ENCODE measurements at regions not wholly inside any gene's neighbourhood (a gene's known extent, or its start where the extent isn't known, plus 50 kb on each side); places are given as distances from the start of the nearest gene placed in this dataset.

GRCh38 chr16:72558501-72558900, 386.5 kb upstream of the PMFBP1 start:
- no peaks in the 10 kb centered on the region for H3K36me3 Mint-ChIP-seq

GRCh38 chr16:72554935-72555334, 383.0 kb upstream of the PMFBP1 start:
- H3K4me3 Mint-ChIP-seq, result no peak overlapping the region
- H3K36me3 Mint-ChIP-seq, result peaks cover 4% of the 10 kb centered on the region
- no peaks in the 10 kb centered on the region for H3K4me1 Mint-ChIP-seq

More at GRCh38 chr16:72558501-72558900, 386.5 kb upstream of the PMFBP1 start:
- H3K4me3 Mint-ChIP-seq, result no peak overlapping the region
- H3K9me3 Mint-ChIP-seq, result no peaks in the 10 kb centered on the region
- no peak overlapping the region for H3K27ac Mint-ChIP-seq
- no peaks in the 10 kb centered on the region for H3K27me3 Mint-ChIP-seq
- POLR2A ChIA-PET, result no interaction called here
- H3K4me1 Mint-ChIP-seq, result no peaks in the 10 kb centered on the region
- DNase-seq (no peak), ATAC-seq (ENCODE audit: low read depth) (no peak)

GRCh38 chr16:72552654-72553053, 380.7 kb upstream of the PMFBP1 start:
- ATAC-seq (ENCODE audit: low read depth) (no peak), DNase-seq (no peak)
- Mint-ChIP-seq H3K27ac (no peak overlapping the region), H3K27me3 (no peaks in the 10 kb centered on the region), H3K9me3 (peaks cover 3% of the 10 kb centered on the region), H3K4me1 (no peaks in the 10 kb centered on the region), H3K36me3 (peaks cover 13% of the 10 kb centered on the region), H3K4me3 (no peak overlapping the region)
- POLR2A ChIA-PET, result no interaction called here

More at GRCh38 chr16:72554935-72555334, 383.0 kb upstream of the PMFBP1 start:
- POLR2A ChIA-PET, result no interaction called here
- DNase-seq (no peak), ATAC-seq (ENCODE audit: low read depth) (no peak)
- no peaks in the 10 kb centered on the region for H3K9me3 Mint-ChIP-seq
- no peak overlapping the region for H3K27ac Mint-ChIP-seq
- H3K27me3 Mint-ChIP-seq, result no peaks in the 10 kb centered on the region

- peaks cover 15% of the 10 kb centered on the region for H3K36me3 Mint-ChIP-seq
- H3K9me3 Mint-ChIP-seq, result peaks cover 4% of the 10 kb centered on the region
- no peaks in the 10 kb centered on the region for H3K4me1 Mint-ChIP-seq
- H3K27ac Mint-ChIP-seq, result no peak overlapping the region
- H3K27me3 Mint-ChIP-seq, result no peaks in the 10 kb centered on the region
- POLR2A ChIA-PET, result no interaction called here
- ATAC-seq (ENCODE audit: low read depth) (no peak), DNase-seq (no peak)
- H3K4me3 Mint-ChIP-seq, result no peak overlapping the region
Measured at GRCh38 chr16:72551649-72552048, 379.7 kb upstream of the PMFBP1 start.

GRCh38 chr16:72549878-72550277, 377.9 kb upstream of the PMFBP1 start:
- no peak for ATAC-seq (ENCODE audit: low read depth)
- H3K27me3 Mint-ChIP-seq, result no peaks in the 10 kb centered on the region
- POLR2A ChIA-PET, result no interaction called here
- peaks cover 20% of the 10 kb centered on the region for H3K36me3 Mint-ChIP-seq
- H3K9me3 Mint-ChIP-seq, result peaks cover 6% of the 10 kb centered on the region
- no peak overlapping the region for H3K4me3 Mint-ChIP-seq
- H3K4me1 Mint-ChIP-seq, result no peaks in the 10 kb centered on the region
- H3K27ac Mint-ChIP-seq, result no peak overlapping the region
- no peak for DNase-seq

GRCh38 chr16:72542102-72542501, 370.1 kb upstream of the PMFBP1 start:
- Mint-ChIP-seq H3K36me3 (peaks cover 8% of the 10 kb centered on the region), H3K27me3 (no peaks in the 10 kb centered on the region), H3K4me1 (no peaks in the 10 kb centered on the region), H3K27ac (peak overlapping the region; percentile 53), H3K4me3 (no peak overlapping the region), H3K9me3 (peaks cover 5% of the 10 kb centered on the region)
- ATAC-seq (ENCODE audit: low read depth) (no peak), DNase-seq (no peak)
- POLR2A ChIA-PET, result no interaction called here

- no peak for DNase-seq
- no peak overlapping the region for H3K27ac Mint-ChIP-seq
- ATAC-seq (ENCODE audit: low read depth), result no peak
- no peaks in the 10 kb centered on the region for H3K36me3 Mint-ChIP-seq
- no peaks in the 10 kb centered on the region for H3K9me3 Mint-ChIP-seq
- no peak overlapping the region for H3K4me3 Mint-ChIP-seq
- H3K27me3 Mint-ChIP-seq, result no peaks in the 10 kb centered on the region
- POLR2A ChIA-PET, result no interaction called here
- H3K4me1 Mint-ChIP-seq, result no peaks in the 10 kb centered on the region
Measured at GRCh38 chr16:72537664-72538063, 365.7 kb upstream of the PMFBP1 start.

- Mint-ChIP-seq H3K36me3 (no peaks in the 10 kb centered on the region), H3K4me3 (no peak overlapping the region), H3K4me1 (no peaks in the 10 kb centered on the region), H3K9me3 (no peaks in the 10 kb centered on the region), H3K27ac (no peak overlapping the region), H3K27me3 (no peaks in the 10 kb centered on the region)
- POLR2A ChIA-PET, result no interaction called here
- ATAC-seq (ENCODE audit: low read depth), result no peak
- DNase-seq, result no peak
Measured at GRCh38 chr16:72536723-72537435, 364.9 kb upstream of the PMFBP1 start.

GRCh38 chr16:72532906-72533410, 361.0 kb upstream of the PMFBP1 start:
- DNase-seq (no peak), ATAC-seq (ENCODE audit: low read depth) (no peak)
- no peaks in the 10 kb centered on the region for H3K27me3 Mint-ChIP-seq
- POLR2A ChIA-PET, result no interaction called here
- H3K27ac Mint-ChIP-seq, result no peak overlapping the region
- peaks cover 8% of the 10 kb centered on the region for H3K36me3 Mint-ChIP-seq
- no peak overlapping the region for H3K4me3 Mint-ChIP-seq
- H3K4me1 Mint-ChIP-seq, result no peaks in the 10 kb centered on the region
- H3K9me3 Mint-ChIP-seq, result peaks cover 15% of the 10 kb centered on the region

GRCh38 chr16:72530434-72530833, 358.5 kb upstream of the PMFBP1 start:
- no peaks in the 10 kb centered on the region for H3K4me1 Mint-ChIP-seq
- ATAC-seq (ENCODE audit: low read depth) (no peak), DNase-seq (no peak)
- peaks cover 19% of the 10 kb centered on the region for H3K9me3 Mint-ChIP-seq
- H3K4me3 Mint-ChIP-seq, result no peak overlapping the region
- no peak overlapping the region for H3K27ac Mint-ChIP-seq
- no peaks in the 10 kb centered on the region for H3K27me3 Mint-ChIP-seq
- peaks cover 8% of the 10 kb centered on the region for H3K36me3 Mint-ChIP-seq
- POLR2A ChIA-PET, result no interaction called here

- POLR2A ChIA-PET, result no interaction called here
- peaks cover 12% of the 10 kb centered on the region for H3K9me3 Mint-ChIP-seq
- no peak overlapping the region for H3K27ac Mint-ChIP-seq
- H3K4me3 Mint-ChIP-seq, result no peak overlapping the region
- DNase-seq (no peak), ATAC-seq (ENCODE audit: low read depth) (no peak)
- peaks cover 18% of the 10 kb centered on the region for H3K36me3 Mint-ChIP-seq
- H3K4me1 Mint-ChIP-seq, result no peaks in the 10 kb centered on the region
- no peaks in the 10 kb centered on the region for H3K27me3 Mint-ChIP-seq
Measured at GRCh38 chr16:72523087-72523486, 351.1 kb upstream of the PMFBP1 start.

- H3K27me3 Mint-ChIP-seq, result no peaks in the 10 kb centered on the region
- peaks cover 19% of the 10 kb centered on the region for H3K36me3 Mint-ChIP-seq
- ATAC-seq (ENCODE audit: low read depth) (no peak), DNase-seq (no peak)
- no peak overlapping the region for H3K27ac Mint-ChIP-seq
- no peaks in the 10 kb centered on the region for H3K4me1 Mint-ChIP-seq
- H3K4me3 Mint-ChIP-seq, result no peak overlapping the region
- POLR2A ChIA-PET, result no interaction called here
- peaks cover 5% of the 10 kb centered on the region for H3K9me3 Mint-ChIP-seq
Measured at GRCh38 chr16:72517154-72517553, 345.2 kb upstream of the PMFBP1 start.

- POLR2A ChIA-PET, result no interaction called here
- H3K4me3 Mint-ChIP-seq, result no peak overlapping the region
- DNase-seq (no peak), ATAC-seq (ENCODE audit: low read depth) (no peak)
- no peaks in the 10 kb centered on the region for H3K4me1 Mint-ChIP-seq
- H3K36me3 Mint-ChIP-seq, result peaks cover under 1% of the 10 kb centered on the region
- H3K9me3 Mint-ChIP-seq, result no peaks in the 10 kb centered on the region
- no peaks in the 10 kb centered on the region for H3K27me3 Mint-ChIP-seq
- H3K27ac Mint-ChIP-seq, result no peak overlapping the region
Measured at GRCh38 chr16:72511171-72511570, 339.2 kb upstream of the PMFBP1 start.

GRCh38 chr16:72508191-72508590, 336.2 kb upstream of the PMFBP1 start:
- no peaks in the 10 kb centered on the region for H3K4me1 Mint-ChIP-seq
- no peak overlapping the region for H3K4me3 Mint-ChIP-seq
- ATAC-seq (ENCODE audit: low read depth), result no peak
- DNase-seq, result no peak
- H3K27ac Mint-ChIP-seq, result no peak overlapping the region
- POLR2A ChIA-PET, result no interaction called here
- no peaks in the 10 kb centered on the region for H3K27me3 Mint-ChIP-seq
- no peaks in the 10 kb centered on the region for H3K36me3 Mint-ChIP-seq
- H3K9me3 Mint-ChIP-seq, result no peaks in the 10 kb centered on the region

Data from activated naive CD8-positive, alpha-beta T cell treated with anti-CD3 and anti-CD28 coated beads, Interleukin-2, amount 10 ng/mL, durations not matched to agents 7 days and 5 days (primary cell).